Neural progenitor cell (in vitro differentiated cells): ENCODE measurements at regions not wholly inside any gene's neighbourhood (a gene's known extent, or its start where the extent isn't known, plus 50 kb on each side); places are given as distances from the start of the nearest gene placed in this dataset.

Source experiments
- EZH2 ChIP-seq: fragments of 200-600 bp; sonication (generic); IDR thresholded peaks from 2 replicates; pipeline ENCODE4 v1.6.1; 2017; ENCODE audit warnings: antibody characterized with exemption, mild to moderate bottlenecking, moderate library complexity
- TF ChIP-seq, protein P1 (sequence below): fragments of 200-600 bp; sonication (generic); IDR thresholded peaks from 2 replicates; pipeline ENCODE4 v1.5.1; 2017; ENCODE audit warnings: antibody characterized with exemption, mild to moderate bottlenecking

- TF ChIP-seq, protein P1, sequence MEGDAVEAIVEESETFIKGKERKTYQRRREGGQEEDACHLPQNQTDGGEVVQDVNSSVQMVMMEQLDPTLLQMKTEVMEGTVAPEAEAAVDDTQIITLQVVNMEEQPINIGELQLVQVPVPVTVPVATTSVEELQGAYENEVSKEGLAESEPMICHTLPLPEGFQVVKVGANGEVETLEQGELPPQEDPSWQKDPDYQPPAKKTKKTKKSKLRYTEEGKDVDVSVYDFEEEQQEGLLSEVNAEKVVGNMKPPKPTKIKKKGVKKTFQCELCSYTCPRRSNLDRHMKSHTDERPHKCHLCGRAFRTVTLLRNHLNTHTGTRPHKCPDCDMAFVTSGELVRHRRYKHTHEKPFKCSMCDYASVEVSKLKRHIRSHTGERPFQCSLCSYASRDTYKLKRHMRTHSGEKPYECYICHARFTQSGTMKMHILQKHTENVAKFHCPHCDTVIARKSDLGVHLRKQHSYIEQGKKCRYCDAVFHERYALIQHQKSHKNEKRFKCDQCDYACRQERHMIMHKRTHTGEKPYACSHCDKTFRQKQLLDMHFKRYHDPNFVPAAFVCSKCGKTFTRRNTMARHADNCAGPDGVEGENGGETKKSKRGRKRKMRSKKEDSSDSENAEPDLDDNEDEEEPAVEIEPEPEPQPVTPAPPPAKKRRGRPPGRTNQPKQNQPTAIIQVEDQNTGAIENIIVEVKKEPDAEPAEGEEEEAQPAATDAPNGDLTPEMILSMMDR: no peak
- TF ChIP-seq EZH2: no peak
These were observed 567.6 kb downstream of the KCNJ3 start for GRCh38 chr2:155266109-155266508.
